Stimulated activated CD4-positive, alpha-beta T cell treated with anti-CD3 and anti-CD28 coated beads, Interleukin-4, amount 100 ng/mL, for 48 hours (primary cell): ENCODE measurements at regions not wholly inside any gene's neighbourhood (a gene's known extent, or its start where the extent isn't known, plus 50 kb on each side); places are given as distances from the start of the nearest gene placed in this dataset.
A peak's percentile ranks its signal among the peaks of the same experiment; 100 is the strongest.

ENCODE experiments used
- DNase-seq, 2 donors: peaks; one replicate each; pipeline ENCODE4 v3.0.0-alpha.2; 2020; ENCODE audit warnings: low read depth in 2 of 2

GRCh38 chr20:54272901-54273488 is 65.1 kb downstream of the PFDN4 start:
- DNase-seq, result no peak

DNA sequence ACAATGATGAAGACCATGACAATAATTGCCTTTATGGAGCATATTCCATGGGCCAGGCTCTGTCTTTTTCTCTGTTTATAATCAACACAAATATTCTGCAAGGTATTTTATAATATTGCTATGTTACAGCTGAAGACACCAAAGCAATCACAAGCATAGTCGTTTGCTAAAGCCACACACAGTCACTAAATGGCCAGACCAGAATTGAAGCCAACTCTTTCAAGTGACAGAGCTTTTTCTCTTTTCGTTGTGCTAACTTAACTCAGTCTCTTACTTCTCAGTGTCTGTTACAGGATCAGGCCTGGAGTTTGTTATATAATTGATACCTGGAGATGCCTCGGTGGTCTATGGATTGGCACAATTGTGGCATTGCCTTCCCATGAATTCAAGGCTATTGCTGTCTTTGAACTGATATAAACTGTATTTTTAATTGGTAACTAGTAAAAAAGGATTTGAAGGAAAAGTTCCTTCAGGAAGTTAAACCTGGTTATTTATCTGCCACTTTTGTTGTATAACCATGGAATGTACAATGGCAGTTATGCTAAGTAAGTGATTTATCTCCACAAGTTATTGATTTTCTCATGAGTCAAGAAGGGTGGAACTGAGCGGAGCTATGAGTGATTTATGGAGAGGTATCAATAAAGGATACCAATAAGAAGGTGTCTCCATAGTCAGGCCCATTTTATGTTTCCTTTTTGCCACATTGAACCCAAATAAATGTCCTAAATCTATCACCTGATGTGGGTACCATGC is 67.6 kb downstream of the PFDN4 start:
- no peak for DNase-seq

DNA sequence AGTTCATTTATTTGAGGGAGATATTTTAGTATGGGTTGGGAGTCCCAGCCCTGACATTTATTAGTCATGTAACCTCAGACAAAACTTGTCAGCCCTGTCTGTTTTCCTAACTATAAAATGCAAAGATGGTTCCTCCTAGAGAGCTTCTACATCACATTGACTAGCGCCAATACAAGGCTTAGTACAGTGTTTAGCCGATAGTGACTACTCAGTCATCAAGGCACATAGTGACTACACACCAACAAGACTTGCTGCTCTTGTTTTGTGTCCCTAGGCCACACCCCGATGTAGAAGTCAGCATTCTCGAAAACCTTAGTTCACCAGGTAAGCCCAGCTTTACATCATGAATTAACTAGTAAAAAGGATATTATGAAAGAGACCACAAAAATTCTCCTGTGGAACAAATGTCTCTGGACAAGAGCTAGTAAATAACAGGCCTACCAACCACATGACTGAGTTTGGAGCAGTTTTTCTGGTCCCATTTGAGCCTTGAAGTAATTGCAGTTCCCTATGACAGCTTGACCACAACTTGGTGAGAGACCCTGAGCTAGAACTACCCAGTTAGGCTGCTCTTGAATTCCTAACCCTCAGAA is 68.8 kb downstream of the PFDN4 start:
- DNase-seq, result no peak

GRCh38 chr20:54278262-54278661 is 70.4 kb downstream of the PFDN4 start:
- no peak for DNase-seq

GRCh38 chr20:54282625-54283024 is 74.7 kb downstream of the PFDN4 start:
- no peak for DNase-seq

DNA sequence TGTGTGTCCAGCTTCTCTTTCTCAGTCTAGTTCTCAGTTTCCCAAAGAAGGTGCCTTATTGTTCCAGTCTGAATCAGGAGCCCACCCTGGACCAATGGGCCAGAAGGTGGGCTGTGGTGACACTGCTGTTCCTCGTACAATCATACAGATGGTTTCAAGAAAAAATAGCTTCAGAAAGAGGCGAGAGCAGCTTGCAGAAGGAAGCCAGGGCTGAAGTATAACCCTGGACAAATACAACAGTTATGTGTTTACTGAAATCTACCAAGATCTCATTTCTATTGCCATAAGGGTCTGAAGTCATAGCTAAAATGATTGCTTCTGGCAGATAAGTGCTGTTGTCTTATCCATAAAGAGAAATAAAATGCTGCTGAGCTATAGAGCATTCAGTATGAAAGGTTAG is 75.4 kb downstream of the PFDN4 start:
- DNase-seq, result no peak

DNA sequence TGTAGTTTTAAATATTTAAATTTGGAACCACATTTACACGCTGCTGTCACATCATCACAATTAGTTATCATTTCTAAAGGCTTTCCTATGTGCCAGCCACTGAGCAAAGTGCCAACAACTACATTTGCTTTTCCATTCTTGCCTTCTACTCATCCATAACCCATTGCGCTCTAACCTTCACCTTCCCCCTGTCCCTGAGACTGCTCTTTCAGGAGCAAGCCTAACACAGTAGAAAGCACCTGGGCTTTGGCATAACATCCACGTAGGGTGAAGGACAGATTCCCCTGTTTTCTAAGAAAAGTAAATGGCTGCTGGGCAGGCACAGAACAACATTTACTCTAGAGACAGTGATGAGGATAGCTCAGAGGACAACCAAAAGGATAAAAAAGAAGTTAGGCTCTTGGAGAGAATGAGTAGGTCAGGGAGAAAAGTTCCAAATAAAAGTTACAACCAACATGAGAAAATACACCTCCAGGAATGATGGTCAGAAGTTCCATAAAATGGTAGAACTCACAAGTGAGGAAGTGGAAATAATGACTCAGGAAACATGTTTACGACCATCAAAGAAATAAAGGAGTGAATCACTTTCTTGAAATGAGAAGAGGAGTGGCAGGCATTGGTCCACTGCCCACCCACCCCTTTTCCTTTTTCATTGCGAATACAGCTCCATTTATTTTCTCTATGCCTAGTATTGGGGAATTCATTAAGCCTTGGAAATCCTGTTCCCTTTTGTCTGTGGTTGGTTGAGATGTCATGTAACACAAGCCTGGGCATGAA is 77.2 kb downstream of the PFDN4 start:
- peak in 1 of 2 donors; percentile 29 for DNase-seq

DNA sequence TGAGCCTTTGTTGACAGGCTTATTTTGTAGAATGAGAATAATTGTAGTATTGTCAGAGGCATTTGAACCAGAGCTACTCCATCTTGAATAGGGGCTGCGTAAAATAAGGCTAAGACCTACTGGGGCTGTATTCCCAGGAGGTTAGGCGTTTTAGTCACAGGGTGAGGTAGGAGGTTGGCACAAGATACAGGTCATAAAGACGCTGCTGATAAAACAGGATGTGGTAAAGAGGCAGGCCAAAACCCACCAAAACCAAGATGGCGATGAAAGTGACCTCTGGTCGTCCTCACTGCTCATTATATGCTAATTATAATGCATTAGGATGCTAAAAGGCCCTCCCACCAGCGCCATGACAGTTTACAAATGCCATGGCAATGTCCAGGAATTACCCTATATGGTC is 82.7 kb downstream of the PFDN4 start:
- no peak for DNase-seq

DNA sequence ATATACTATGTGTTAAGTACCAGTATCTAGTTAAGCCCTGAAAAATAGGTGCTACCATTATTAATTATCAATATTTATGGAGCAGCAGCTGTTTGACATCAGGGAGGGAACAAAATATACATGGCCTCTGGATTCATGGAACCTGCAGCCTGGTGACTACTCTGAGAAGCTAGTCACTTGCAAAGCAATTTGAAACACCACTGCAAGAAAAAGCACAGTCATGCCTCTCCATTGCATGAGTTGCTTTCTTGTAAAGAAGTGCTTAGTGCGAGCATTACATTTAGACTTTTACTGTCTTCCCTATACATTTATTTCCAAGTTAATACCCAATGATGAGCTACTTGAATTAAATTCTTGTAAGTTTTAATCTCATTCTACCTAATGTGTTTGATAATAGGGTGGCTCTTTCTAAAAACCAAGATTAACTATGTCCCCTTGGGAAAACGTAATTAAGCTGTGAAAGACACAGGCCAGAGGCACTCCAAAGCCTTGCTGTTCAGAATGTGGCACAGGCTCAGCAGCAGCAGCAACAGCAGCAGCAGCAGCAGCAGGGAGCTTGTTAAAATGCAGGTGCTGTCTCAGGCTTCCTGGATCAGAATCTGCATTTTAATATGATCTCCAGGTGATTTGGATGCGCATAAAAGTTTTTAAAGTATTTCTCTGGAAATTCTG is 83.6 kb downstream of the PFDN4 start:
- DNase-seq, result no peak

DNA sequence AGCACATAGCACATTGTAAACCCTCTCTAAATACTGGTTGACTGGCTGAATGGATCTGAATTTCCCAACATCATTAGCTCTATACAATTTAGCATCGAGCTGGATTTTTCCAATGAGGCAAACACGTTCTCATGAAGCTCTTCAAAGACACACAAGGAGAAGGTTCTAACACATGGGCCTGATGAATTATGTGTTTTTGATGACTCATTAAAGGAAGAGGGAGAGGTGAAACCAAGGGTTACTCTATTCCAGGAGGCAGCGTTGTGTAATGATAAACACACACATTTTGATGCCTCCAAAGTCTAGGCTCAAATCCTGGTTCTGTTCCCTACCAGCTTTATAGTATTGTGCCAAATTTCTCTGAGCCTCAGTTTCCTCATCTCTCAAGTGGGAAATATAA is 84.3 kb downstream of the PFDN4 start:
- no peak for DNase-seq

DNA sequence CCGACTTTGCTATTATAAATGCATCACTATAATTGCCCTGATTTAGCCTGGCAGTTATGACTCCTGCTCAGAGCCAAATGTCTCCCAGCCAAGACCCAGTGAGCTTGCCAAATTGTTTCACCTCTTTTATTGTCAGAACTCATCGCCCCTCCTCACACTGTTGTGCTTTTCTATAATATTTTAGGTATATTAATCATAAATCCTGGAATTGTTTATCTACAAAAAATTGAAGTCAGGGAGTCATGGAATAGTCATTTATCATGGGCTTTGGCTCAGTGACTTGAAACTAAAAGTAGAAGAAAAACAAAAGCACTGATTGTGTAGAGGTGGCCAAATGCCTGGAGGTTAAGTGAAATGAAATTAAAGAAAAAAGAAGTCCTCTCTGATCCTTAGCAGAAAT is 85.6 kb downstream of the PFDN4 start:
- no peak for DNase-seq

DNA sequence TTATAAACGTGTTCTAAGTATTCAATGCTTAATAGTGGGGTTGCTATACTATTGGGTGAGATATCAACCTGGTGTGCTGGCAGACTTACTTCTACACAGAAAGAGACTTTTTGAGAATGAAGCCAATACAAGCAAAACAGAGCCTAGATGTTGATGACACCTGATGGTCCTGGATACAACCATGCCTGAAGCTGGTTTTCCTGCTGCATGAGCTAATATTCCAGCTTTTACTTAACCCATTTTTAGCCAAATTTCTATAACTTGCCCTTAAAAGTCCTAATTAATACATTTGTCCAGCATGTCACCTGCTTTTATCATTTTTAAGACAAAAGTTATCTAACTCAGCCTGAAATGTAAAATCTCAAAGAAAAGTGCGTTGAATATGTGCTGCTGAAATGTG is 86.2 kb downstream of the PFDN4 start:
- no peak for DNase-seq

- DNase-seq, result no peak
Measured at GRCh38 chr20:54295686-54296085, 87.8 kb downstream of the PFDN4 start.

- no peak for DNase-seq
Measured at GRCh38 chr20:54305421-54305820, 97.5 kb downstream of the PFDN4 start.

DNA sequence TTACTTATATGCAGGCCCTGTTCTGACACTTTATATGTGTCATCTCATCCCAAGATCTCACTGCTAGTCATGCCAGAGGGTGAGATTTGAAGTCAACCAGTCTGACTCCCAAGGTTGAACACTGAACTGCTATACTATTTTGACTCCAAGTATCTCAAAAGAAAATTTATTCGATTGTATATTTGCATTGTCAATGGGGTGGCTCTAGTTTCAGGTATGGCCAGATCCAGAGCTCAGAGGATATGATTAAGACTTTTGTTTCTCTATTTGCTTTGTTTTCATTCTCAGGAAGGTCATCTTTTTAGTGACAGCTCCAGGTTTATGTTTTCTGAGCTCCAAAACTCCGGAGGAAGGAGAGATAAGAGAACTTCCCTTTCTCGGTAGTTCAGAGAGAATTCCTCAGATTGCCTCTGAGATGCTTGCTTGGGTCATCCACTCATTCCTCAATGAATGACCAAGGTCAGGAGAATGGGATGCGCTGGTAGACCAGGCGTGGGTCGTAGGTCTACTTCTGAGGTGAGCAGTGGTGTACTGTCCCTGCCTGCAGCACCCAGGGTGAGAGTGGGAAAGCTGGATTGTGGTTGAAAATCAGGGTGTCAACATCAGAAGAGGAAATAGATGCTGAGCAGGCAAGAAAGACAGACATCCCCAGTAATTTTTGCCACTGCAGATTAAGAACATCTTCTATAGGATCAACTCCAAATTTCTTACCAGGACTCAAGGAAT is 99.3 kb downstream of the PFDN4 start:
- no peak for DNase-seq

- DNase-seq, result no peak
Measured at GRCh38 chr20:54308804-54309203, 100.9 kb downstream of the PFDN4 start.

GRCh38 chr20:54318892-54319291 is 111.0 kb downstream of the PFDN4 start:
- DNase-seq, result no peak

GRCh38 chr20:54320148-54320607 is 112.3 kb downstream of the PFDN4 start:
- no peak for DNase-seq

- no peak for DNase-seq
Measured at GRCh38 chr20:54321352-54322087, 113.6 kb downstream of the PFDN4 start.

DNA sequence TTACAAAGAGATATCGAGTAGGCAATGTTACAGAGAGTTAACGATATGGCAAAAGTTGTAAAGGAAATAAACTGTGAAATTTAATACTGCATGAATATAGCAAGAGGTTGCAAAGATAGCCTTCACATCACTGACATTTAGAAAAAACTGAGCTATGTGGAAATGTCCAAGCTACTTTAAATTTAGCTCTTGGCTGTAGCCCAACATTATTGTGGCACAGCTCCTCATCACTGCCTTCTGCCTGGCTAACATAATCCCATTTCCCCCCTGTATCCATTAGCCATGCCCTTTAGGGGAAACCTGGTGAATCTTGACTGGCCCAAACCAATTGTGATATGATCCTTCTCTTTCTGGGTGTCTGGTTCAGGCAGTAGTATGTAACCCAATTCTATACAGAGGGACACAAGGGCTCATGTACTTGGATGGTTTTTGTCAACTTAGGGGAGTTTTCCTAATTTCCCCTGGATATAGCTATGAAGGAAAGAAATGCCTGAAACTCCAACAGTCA is 115.4 kb downstream of the PFDN4 start:
- no peak for DNase-seq
